ENCODE measurements at regions not wholly inside any gene's neighbourhood (a gene's known extent, or its start where the extent isn't known, plus 50 kb on each side); places are given as distances from the start of the nearest gene placed in this dataset.

DNA sequence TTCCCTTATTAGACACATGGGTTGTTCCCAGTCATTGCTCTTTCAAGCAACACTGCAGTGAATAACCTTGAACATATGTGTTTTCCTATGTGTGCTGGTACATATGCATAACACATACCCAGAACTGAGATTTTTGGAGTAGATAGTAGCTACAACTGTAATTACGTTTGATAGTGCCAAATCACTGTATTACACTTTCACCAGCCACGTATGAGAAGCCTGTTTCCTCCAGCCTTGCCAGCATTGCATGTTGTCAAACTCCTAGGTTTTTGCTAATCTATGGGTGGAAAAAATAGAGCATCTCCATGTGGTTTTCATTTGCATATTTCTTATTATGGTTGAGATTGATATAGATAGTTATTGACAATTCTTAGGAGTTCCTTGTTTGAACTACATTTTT is 56.5 kb upstream of the ACSL3 start:
- POLR2A ChIA-PET = no interaction called here
- Mint-ChIP-seq H3K4me1 (no peaks in the 10 kb centered on the region), H3K27me3 (peaks cover 6% of the 10 kb centered on the region), H3K4me3 (no peak overlapping the region), H3K36me3 (ENCODE audit: low read depth) (no peaks in the 10 kb centered on the region), H3K27ac (no peak overlapping the region), H3K9me3 (no peaks in the 10 kb centered on the region)
- intact Hi-C loops (cut with micrococcal nuclease) = no loop called here
- ATAC-seq (ENCODE audit: low read depth) (no peak), DNase-seq (no peak)
- TF ChIP-seq, protein P1, sequence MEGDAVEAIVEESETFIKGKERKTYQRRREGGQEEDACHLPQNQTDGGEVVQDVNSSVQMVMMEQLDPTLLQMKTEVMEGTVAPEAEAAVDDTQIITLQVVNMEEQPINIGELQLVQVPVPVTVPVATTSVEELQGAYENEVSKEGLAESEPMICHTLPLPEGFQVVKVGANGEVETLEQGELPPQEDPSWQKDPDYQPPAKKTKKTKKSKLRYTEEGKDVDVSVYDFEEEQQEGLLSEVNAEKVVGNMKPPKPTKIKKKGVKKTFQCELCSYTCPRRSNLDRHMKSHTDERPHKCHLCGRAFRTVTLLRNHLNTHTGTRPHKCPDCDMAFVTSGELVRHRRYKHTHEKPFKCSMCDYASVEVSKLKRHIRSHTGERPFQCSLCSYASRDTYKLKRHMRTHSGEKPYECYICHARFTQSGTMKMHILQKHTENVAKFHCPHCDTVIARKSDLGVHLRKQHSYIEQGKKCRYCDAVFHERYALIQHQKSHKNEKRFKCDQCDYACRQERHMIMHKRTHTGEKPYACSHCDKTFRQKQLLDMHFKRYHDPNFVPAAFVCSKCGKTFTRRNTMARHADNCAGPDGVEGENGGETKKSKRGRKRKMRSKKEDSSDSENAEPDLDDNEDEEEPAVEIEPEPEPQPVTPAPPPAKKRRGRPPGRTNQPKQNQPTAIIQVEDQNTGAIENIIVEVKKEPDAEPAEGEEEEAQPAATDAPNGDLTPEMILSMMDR (IDR thresholded peaks at IDR 0.05) = no peak
- CTCF ChIA-PET = no interaction called here

- no peak for ATAC-seq (ENCODE audit: low read depth)
- TF ChIP-seq, protein P1 (IDR thresholded peaks at IDR 0.05) = no peak
- intact Hi-C loops (cut with micrococcal nuclease) = no loop called here
- Mint-ChIP-seq H3K9me3 (no peaks in the 10 kb centered on the region), H3K4me3 (no peak overlapping the region), H3K4me1 (no peaks in the 10 kb centered on the region), H3K27ac (no peak overlapping the region), H3K27me3 (peaks cover 6% of the 10 kb centered on the region), H3K36me3 (ENCODE audit: low read depth) (no peaks in the 10 kb centered on the region)
- POLR2A ChIA-PET = interaction anchor here (1.0 kb wide), 1 partner anchor 56 kb away, joined by 3 read pairs; no protein-coding TSS in a partner anchor
- CTCF ChIA-PET = interaction anchor here (0.6 kb wide), 1 partner anchor 97 kb away, joined by 3 read pairs; no protein-coding TSS in a partner anchor
- DNase-seq = no peak
These were observed 55.1 kb upstream of the ACSL3 start for GRCh38 chr2:222805591-222806304.

DNA sequence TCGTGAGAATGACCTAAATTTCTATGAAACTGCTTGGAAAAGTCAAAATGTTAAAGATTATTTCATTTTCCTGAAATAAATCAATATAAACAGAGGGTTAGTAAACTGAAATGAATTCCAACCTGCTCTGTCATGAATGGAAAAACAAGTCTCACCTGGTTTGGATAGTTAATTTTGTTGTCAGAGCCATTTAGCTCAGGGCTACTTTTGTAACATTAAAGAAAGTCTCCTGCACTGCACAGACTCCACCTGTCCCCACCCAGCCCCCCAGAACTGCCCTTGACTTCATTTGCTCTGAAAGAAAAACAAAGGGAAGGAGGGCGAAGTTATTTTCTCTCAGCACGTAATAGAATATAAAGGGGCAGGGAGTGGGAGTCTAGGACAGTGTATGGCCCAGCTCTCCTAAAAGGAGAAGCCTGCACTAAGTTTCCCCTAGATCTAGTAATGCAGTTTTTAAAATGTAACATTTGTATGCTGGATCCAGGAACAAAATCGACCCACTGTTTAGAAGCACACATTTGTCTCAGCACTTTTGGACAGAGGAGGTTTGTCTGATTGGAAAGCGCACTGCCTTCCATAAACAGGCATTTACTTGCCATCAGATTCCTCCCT is 54.2 kb upstream of the ACSL3 start:
- Mint-ChIP-seq H3K9me3 (no peaks in the 10 kb centered on the region), H3K4me1 (no peaks in the 10 kb centered on the region), H3K27me3 (peaks cover 6% of the 10 kb centered on the region), H3K36me3 (ENCODE audit: low read depth) (no peaks in the 10 kb centered on the region), H3K4me3 (no peak overlapping the region), H3K27ac (no peak overlapping the region)
- ChIA-PET CTCF (no interaction called here), POLR2A (no interaction called here)
- TF ChIP-seq, protein P1 (IDR thresholded peaks at IDR 0.05) = no peak
- no peak for ATAC-seq (ENCODE audit: low read depth)
- no peak for DNase-seq
- intact Hi-C loops (cut with micrococcal nuclease) = no loop called here

GRCh38 chr2:222807431-222807830 is 53.4 kb upstream of the ACSL3 start:
- H3K9me3 Mint-ChIP-seq = no peaks in the 10 kb centered on the region
- H3K4me1 Mint-ChIP-seq = no peaks in the 10 kb centered on the region
- intact Hi-C loops (cut with micrococcal nuclease) = no loop called here
- no peaks in the 10 kb centered on the region for H3K36me3 Mint-ChIP-seq (ENCODE audit: low read depth)
- DNase-seq (no peak), ATAC-seq (ENCODE audit: low read depth) (no peak)
- no peak overlapping the region for H3K27ac Mint-ChIP-seq
- CTCF ChIA-PET = interaction anchor here (1.4 kb wide), 1 partner anchor 96 kb away, joined by 3 read pairs; no protein-coding TSS in a partner anchor
- TF ChIP-seq, protein P1 (IDR thresholded peaks at IDR 0.05) = no peak
- H3K27me3 Mint-ChIP-seq = peaks cover 6% of the 10 kb centered on the region
- POLR2A ChIA-PET = no interaction called here
- H3K4me3 Mint-ChIP-seq = no peak overlapping the region

GRCh38 chr2:222809582-222809981 is 51.3 kb upstream of the ACSL3 start:
- Mint-ChIP-seq H3K27ac (no peak overlapping the region), H3K4me1 (peaks cover 9% of the 10 kb centered on the region), H3K4me3 (no peak overlapping the region), H3K9me3 (no peaks in the 10 kb centered on the region), H3K27me3 (peaks cover 2% of the 10 kb centered on the region), H3K36me3 (ENCODE audit: low read depth) (no peaks in the 10 kb centered on the region)
- DNase-seq (no peak), ATAC-seq (ENCODE audit: low read depth) (no peak)
- TF ChIP-seq, protein P1 (IDR thresholded peaks at IDR 0.05) = no peak
- ChIA-PET CTCF (no interaction called here), POLR2A (no interaction called here)
- intact Hi-C loops (cut with micrococcal nuclease) = no loop called here
